ENCODE measurements at regions not wholly inside any gene's neighbourhood (a gene's known extent, or its start where the extent isn't known, plus 50 kb on each side); places are given as distances from the start of the nearest gene placed in this dataset.

DNA sequence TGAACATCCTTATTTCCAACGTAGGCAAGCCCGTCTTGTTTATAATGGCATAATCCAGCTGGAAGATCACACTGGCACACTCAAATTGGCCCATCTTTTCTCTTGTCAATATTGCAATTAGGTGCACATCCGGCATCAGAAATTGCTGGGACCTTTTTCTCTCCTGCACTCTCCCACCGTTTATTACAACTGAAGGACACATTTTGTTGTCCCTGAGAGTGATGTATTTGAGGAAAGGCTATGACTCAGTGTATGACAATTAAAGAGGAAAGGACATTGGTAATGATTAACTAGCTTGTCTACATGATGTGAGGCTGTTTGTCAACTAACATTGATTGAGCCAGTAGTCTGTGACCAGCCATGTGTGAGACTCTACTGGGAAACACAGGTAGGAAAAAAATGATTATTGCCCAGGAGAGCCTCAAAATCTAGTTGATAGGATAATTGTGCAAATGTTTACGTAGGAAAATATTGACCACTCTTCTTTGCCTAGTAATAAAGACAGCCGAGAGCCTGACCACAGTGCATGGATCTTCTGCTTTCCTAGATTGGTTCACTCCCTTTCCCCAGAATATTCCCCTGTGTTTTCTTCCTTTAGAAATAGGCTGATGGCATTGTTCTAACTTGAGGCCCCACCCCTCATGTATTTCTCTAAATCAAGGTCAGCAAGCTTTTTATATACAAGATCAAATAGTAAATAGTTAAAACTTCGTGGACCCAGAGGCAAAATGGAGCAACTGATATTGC lies 230.0 kb upstream of the BTBD3 start:
- no peak for ATAC-seq
- Histone ChIP-seq H3K9me3 (no peaks in the 10 kb centered on the region), H3K27me3 (no peaks in the 10 kb centered on the region), H3K36me3 (no peaks in the 10 kb centered on the region), H3K27ac (no peak overlapping the region), H3K4me3 (peak overlapping the region in 1 of 2 donors; percentile 46), H3K4me1 (peaks cover 0 to 12% (median 0%) of the 10 kb centered on the region in 3 donors)
- 63% methylated on average over 7 of the region's 7 CpGs for WGBS, 2 donors (ENCODE audit: low coverage in 1 of 2)
- TF ChIP-seq EP300 (IDR thresholded peaks at IDR 0.05) (no peak), POLR2AphosphoS5 (IDR thresholded peaks at IDR 0.05) (no peak), POLR2A (IDR thresholded peaks at IDR 0.05) (no peak)
- TF ChIP-seq, protein P1, sequence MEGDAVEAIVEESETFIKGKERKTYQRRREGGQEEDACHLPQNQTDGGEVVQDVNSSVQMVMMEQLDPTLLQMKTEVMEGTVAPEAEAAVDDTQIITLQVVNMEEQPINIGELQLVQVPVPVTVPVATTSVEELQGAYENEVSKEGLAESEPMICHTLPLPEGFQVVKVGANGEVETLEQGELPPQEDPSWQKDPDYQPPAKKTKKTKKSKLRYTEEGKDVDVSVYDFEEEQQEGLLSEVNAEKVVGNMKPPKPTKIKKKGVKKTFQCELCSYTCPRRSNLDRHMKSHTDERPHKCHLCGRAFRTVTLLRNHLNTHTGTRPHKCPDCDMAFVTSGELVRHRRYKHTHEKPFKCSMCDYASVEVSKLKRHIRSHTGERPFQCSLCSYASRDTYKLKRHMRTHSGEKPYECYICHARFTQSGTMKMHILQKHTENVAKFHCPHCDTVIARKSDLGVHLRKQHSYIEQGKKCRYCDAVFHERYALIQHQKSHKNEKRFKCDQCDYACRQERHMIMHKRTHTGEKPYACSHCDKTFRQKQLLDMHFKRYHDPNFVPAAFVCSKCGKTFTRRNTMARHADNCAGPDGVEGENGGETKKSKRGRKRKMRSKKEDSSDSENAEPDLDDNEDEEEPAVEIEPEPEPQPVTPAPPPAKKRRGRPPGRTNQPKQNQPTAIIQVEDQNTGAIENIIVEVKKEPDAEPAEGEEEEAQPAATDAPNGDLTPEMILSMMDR (IDR thresholded peaks at IDR 0.05), result no peak

DNA sequence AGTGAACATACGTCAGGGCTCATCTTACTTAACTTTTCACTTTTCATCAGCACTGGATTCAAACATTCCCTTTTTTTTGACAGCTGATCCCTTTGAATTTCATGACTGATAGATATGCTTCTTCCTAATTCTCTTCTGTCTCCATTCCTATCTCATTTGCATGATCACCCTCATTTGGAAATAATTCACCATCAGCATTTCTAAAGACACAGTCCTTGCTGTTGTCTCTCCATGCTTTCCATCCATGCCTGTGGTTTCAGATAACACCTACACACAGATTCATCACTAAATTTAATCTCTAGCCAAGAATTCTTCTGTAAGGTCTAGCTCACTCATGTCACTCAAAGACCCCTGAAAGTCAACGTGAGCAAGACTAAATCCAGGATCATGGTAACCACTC lies 228.4 kb upstream of the BTBD3 start:
- Histone ChIP-seq H3K4me1 (peaks cover 0 to 12% (median 0%) of the 10 kb centered on the region in 3 donors), H3K36me3 (no peaks in the 10 kb centered on the region), H3K9me3 (no peaks in the 10 kb centered on the region), H3K27me3 (no peaks in the 10 kb centered on the region), H3K4me3 (no peak overlapping the region), H3K27ac (no peak overlapping the region)
- no peak for ATAC-seq
- TF ChIP-seq EP300 (IDR thresholded peaks at IDR 0.05) (no peak), POLR2A (IDR thresholded peaks at IDR 0.05) (no peak), POLR2AphosphoS5 (IDR thresholded peaks at IDR 0.05) (no peak)
- TF ChIP-seq, protein P1 (IDR thresholded peaks at IDR 0.05), result no peak
- WGBS, 2 donors (ENCODE audit: low coverage in 1 of 2), result 76 to 77% methylated on average over 2 of the region's 2 CpGs

DNA sequence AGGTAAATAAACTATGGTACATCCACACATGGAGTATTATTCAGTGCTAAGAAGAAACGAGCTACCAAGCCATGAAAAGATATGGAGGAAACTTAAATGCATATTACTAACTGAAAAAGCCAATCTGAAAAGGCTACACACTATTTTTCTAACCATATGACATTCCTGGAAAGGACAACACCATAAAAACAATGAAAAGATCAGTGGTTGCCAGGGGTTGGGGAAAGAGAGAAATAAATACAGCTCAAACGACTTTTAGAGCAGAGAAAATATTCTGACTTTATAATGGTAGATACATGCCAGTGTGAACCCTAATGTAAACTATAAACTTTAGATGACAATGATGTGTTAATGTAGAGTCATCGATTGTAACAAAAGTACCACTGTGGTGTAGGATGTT lies 225.9 kb upstream of the BTBD3 start:
- Histone ChIP-seq H3K9me3 (no peaks in the 10 kb centered on the region), H3K4me3 (no peak overlapping the region), H3K4me1 (peaks cover 0 to 7% (median 0%) of the 10 kb centered on the region in 3 donors), H3K36me3 (no peaks in the 10 kb centered on the region), H3K27me3 (no peaks in the 10 kb centered on the region), H3K27ac (no peak overlapping the region)
- ATAC-seq, result no peak
- TF ChIP-seq POLR2AphosphoS5 (IDR thresholded peaks at IDR 0.05) (no peak), POLR2A (IDR thresholded peaks at IDR 0.05) (no peak), EP300 (IDR thresholded peaks at IDR 0.05) (no peak)
- TF ChIP-seq, protein P1 (IDR thresholded peaks at IDR 0.05), result no peak
- 59 to 61% methylated on average over 3 of the region's 3 CpGs for WGBS, 2 donors (ENCODE audit: low coverage in 1 of 2)

DNA sequence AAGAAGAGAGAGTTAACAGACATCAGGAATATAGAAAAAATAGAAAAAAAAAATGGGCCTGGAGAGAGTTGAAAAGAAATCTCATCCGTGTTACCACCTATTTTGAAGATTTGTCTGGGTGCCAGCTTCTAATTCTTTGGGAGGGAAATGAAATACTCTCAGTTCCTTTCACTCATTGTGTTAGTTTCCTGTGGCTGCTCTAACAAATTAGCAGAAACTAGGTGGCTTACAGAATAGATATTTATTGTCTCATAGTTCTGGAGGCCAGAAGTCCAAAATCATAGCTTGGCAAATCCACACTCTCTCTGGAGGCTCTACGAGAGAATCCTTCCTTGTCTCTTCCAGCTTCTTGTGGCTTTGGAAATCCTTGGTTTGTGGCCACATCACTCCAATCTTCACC lies 225.1 kb upstream of the BTBD3 start:
- no peaks in the 10 kb centered on the region for H3K27me3 ChIP-seq

More for the DNA sequence above, 225.1 kb upstream of the BTBD3 start:
- TF ChIP-seq POLR2A (IDR thresholded peaks at IDR 0.05) (no peak), EP300 (IDR thresholded peaks at IDR 0.05) (no peak), POLR2AphosphoS5 (IDR thresholded peaks at IDR 0.05) (no peak)
- TF ChIP-seq, protein P1 (IDR thresholded peaks at IDR 0.05), result no peak
- ATAC-seq, result no peak
- WGBS, 2 donors (ENCODE audit: low coverage in 1 of 2), result 15 to 41% methylated on average over 2 of the region's 2 CpGs
- no peaks in the 10 kb centered on the region for H3K4me1 ChIP-seq
- no peaks in the 10 kb centered on the region for H3K36me3 ChIP-seq
- no peak overlapping the region for H3K4me3 ChIP-seq
- H3K27ac ChIP-seq, result no peak overlapping the region
- peaks cover 0 to 5% (median 0%) of the 10 kb centered on the region in 3 donors for H3K9me3 ChIP-seq
